GM18511 (cell line): ENCODE measurements at regions not wholly inside any gene's neighbourhood (a gene's known extent, or its start where the extent isn't known, plus 50 kb on each side); places are given as distances from the start of the nearest gene placed in this dataset.
A peak's percentile ranks its signal among the peaks of the same experiment; 100 is the strongest.

Source experiments
- ATAC-seq: cut with Tn5 transposase; IDR thresholded peaks from one replicate; pipeline ENCODE4 v1.9.1; 2021; ENCODE audit warnings: mild to moderate bottlenecking, moderate library complexity; ENCODE audit not compliant: unreplicated experiment

DNA sequence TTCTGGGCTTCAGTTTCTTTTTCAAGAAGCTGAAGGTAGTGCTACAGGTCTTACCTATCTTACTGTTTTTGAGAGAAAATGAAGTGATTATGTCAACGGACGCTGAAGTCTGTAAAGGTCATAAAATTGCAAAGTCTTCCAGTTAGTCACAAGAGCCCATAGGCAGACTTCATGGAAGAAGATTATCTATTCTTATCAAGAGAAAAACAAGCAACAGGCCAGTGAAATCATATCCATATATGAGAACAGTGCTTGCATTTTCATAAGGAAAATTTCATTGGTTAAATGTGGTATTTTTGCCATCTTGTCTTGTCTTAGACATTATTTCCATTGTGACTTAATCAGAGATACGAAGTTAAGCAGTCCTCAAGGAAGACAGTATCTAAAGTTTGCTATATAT, 412.7 kb upstream of the SEL1L start:
- ATAC-seq, result no peak

GRCh38 chr14:81946834-81947798, 413.5 kb upstream of the SEL1L start:
- no peak for ATAC-seq

DNA sequence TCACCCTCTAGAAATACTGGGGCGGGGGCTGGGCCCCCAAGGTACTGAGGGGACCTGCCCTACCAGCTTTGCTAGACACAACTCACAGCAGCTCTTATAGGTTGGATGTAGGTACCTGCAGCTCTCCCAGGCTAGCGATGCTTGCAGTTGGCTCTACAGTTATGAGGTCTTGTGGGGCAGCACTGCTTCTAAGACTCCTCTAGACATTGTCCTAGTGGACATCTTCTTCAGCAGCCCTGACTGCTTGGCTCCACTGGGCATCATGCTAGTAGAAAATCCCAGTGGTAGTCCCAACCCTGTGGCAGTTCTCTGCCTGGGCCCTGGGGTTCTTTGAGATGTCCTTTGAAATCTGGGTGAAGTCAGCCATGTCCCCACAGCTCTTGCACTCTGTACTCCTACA, 419.3 kb upstream of the SEL1L start:
- ATAC-seq, result no peak

- ATAC-seq, result no peak
Measured at GRCh38 chr14:81953419-81953818, 419.8 kb upstream of the SEL1L start.

- ATAC-seq, result no peak
Measured at GRCh38 chr14:81955123-81955522, 421.5 kb upstream of the SEL1L start.

- no peak for ATAC-seq
Measured at GRCh38 chr14:81960781-81961180, 427.1 kb upstream of the SEL1L start.

GRCh38 chr14:81963846-81964245, 430.2 kb upstream of the SEL1L start:
- no peak for ATAC-seq

DNA sequence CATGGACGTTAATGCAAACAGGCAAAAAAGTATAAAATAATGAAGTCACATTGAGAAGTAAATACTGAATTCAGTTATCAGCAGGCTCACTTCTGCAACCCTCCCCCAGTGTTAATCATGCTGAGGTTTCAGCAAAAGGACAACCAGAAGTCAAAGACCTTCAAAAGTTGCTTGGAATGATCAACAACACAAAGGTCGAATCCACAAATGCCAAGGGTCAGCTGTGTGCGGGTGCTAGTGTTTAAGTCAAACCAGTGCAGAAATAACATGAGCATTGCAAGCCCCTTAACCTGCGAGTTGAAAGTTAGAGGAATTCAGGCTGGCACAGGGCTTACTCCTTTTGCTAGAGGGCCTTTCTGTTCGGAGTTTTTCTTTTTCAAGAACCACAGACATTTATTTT, 436.7 kb upstream of the SEL1L start:
- no peak for ATAC-seq

DNA sequence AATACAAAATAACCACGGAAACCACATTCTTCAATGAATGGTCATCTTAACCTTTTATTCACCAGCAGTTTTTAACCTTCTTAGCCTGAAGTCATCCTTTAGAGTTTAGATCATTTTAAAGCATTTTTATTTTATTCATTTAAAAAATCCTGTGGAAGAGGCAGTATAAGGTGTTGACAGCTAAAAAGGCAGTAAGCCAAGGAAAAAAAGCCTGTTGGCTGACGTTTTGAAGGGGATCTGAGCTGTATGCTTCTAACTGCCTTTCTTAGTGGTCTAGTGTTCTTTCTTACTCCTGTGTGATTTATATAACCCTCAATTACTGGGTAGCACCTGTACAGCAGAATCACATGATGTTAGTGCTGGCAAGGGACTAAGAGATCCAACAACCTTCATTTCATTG, 438.3 kb upstream of the SEL1L start:
- no peak for ATAC-seq

- ATAC-seq, result no peak
Measured at GRCh38 chr14:81972601-81973000, 438.9 kb upstream of the SEL1L start.

- ATAC-seq, result no peak
Measured at GRCh38 chr14:81974543-81974942, 440.9 kb upstream of the SEL1L start.

- ATAC-seq, result no peak
Measured at GRCh38 chr14:81980601-81981306, 447.1 kb upstream of the SEL1L start.

DNA sequence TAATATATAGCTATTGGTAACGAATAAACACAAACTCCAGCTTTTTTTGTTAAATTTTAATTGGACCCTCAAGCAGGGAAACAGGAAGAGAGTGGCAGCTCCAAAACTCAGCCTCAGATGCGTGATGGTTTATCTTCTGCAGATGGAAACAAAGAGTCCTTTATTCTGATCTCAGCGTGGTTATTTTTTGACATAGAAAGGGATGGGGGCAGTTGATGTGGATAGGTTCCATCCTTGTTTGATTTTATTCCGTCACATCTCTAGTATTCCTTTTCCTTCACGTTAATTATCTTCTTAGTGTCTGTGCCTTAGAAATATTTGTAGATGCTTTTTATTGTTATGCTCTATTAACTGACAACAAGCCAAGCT, 447.6 kb upstream of the SEL1L start:
- ATAC-seq, result no peak

DNA sequence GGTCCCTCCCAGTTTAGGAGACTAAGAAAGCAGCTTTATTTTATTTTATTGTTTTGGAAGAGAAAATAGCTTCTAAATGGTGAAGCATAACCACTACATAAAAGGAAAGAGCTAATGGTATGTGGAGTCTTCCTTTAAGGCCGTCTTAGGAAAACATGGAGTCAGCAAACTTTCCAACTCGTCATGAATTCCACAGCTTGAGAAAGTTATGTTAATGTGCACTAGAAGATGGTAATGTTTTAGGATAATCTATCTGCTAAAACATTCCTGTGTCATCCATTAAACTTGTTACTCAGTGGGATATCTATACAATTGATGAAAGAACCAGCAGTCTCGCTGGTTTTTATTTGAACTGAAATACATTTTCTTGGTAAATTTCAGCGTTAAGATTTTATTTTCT, 448.4 kb upstream of the SEL1L start:
- no peak for ATAC-seq

- ATAC-seq, result no peak
Measured at GRCh38 chr14:81986005-81986404, 452.4 kb upstream of the SEL1L start.

DNA sequence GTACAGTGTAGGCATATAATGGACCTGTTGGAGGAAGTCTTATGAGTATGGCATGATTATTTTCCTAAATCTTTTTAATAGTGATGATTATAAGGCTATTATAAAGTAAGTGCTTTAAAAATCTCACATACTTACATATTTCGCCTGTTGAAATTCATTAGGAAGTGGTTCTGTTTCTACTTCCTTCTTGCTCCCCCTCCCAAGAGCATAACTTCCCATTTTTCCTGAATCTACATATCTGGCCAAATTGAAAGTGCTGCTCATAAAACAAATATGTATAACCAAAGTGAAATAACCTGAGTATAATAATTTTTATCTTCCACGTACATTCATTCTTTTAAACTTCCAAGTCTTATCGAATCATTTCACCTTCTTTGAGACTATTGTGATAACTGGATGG, 455.6 kb upstream of the SEL1L start:
- no peak for ATAC-seq

GRCh38 chr14:81990312-81990761, 456.7 kb upstream of the SEL1L start:
- peak; percentile 66 for ATAC-seq

DNA sequence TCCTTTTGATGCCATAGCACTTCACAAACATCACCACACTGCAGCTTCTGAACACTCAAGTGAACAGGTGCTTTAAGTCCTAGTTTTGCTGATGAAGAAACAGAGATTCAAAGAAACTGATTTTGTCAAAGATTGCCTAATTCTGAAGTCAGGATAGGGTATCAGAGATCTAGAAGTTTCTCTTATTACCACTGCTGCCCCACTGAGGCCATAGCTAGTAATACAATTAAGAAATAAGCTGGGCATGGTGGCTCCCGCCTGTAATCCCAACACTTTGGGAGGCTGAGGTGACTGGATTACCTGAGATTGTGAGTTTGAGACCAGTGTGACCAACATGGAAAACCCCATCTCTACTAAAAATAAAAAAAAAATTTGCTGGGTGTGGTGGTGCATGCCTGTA, 458.3 kb upstream of the SEL1L start:
- ATAC-seq, result no peak

DNA sequence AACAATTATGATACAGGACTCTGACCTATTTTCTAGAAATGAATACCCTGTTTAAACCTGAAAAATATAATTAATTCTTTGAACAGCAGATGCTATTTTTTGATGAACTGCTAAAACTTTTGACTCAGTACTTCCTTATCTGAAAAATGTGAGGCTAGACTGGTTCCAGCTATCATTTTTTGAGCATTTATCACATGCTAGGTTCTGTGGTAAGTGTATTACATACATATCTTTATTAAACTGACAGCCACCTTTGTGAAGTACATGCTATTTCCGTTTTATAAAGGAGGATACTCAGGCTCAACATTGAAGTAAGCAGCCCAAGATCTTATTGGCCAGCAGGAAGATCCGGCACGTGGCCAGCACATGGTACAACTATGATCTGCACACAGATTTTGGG, 459.8 kb upstream of the SEL1L start:
- ATAC-seq, result no peak

GRCh38 chr14:82003426-82003825, 469.8 kb upstream of the SEL1L start:
- ATAC-seq, result no peak

- no peak for ATAC-seq
Measured at GRCh38 chr14:82009076-82009475, 475.4 kb upstream of the SEL1L start.

DNA sequence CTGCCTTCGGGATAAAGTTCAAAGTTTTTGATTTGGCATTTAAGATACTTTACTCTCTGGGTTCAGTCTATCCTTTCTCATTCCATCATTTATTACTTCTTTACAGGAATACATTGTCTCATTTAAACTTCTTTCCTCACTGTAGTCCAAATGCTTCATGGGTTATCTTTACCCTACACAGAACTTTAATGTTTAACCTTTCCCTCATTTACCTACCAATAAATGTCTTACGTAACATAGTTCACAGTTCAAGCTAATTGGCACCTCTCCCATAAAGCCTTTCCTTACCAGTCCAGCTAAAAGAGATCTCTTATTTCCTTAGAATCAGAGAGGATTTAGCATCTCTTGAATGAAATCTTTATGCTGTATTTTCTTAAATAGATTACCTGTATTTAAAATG, 476.3 kb upstream of the SEL1L start:
- no peak for ATAC-seq
